ENCODE measurements at regions not wholly inside any gene's neighbourhood (a gene's known extent, or its start where the extent isn't known, plus 50 kb on each side); places are given as distances from the start of the nearest gene placed in this dataset.

- no peak for DNase-seq (ENCODE audit: low read depth in 1 of 2, low spot score in 1 of 2)
- in situ Hi-C loops (cut with HindIII; ENCODE audit: low pct_unique_long_range_greater_than_20kb, low sequenced_read_pairs), result no loop called here
- TF ChIP-seq JUND (IDR thresholded peaks at IDR 0.05; ENCODE audit: low read depth), result no peak
Observed at GRCh38 chr13:107847406-107847805, 367.9 kb downstream of the LIG4 start.

GRCh38 chr13:107846642-107847041 is 368.7 kb downstream of the LIG4 start:
- DNase-seq (ENCODE audit: low read depth in 1 of 2, low spot score in 1 of 2), result no peak
- no peak for TF ChIP-seq JUND (IDR thresholded peaks at IDR 0.05; ENCODE audit: low read depth)
- in situ Hi-C loops (cut with HindIII; ENCODE audit: low pct_unique_long_range_greater_than_20kb, low sequenced_read_pairs), result no loop called here

GRCh38 chr13:107845911-107846310 is 369.4 kb downstream of the LIG4 start:
- DNase-seq (ENCODE audit: low read depth in 1 of 2, low spot score in 1 of 2), result no peak
- no peak for TF ChIP-seq JUND (IDR thresholded peaks at IDR 0.05; ENCODE audit: low read depth)
- in situ Hi-C loops (cut with HindIII; ENCODE audit: low pct_unique_long_range_greater_than_20kb, low sequenced_read_pairs), result no loop called here

GRCh38 chr13:107843681-107844080 is 371.7 kb downstream of the LIG4 start:
- no peak for DNase-seq (ENCODE audit: low read depth in 1 of 2, low spot score in 1 of 2)
- in situ Hi-C loops (cut with HindIII; ENCODE audit: low pct_unique_long_range_greater_than_20kb, low sequenced_read_pairs), result no loop called here
- TF ChIP-seq JUND (IDR thresholded peaks at IDR 0.05; ENCODE audit: low read depth), result no peak

- no peak for DNase-seq (ENCODE audit: low read depth in 1 of 2, low spot score in 1 of 2)
- in situ Hi-C loops (cut with HindIII; ENCODE audit: low pct_unique_long_range_greater_than_20kb, low sequenced_read_pairs), result no loop called here
- no peak for TF ChIP-seq JUND (IDR thresholded peaks at IDR 0.05; ENCODE audit: low read depth)
Observed at GRCh38 chr13:107843281-107843680, 372.1 kb downstream of the LIG4 start.

GRCh38 chr13:107842562-107843180 is 372.7 kb downstream of the LIG4 start:
- in situ Hi-C loops (cut with HindIII; ENCODE audit: low pct_unique_long_range_greater_than_20kb, low sequenced_read_pairs), result no loop called here
- no peak for TF ChIP-seq JUND (IDR thresholded peaks at IDR 0.05; ENCODE audit: low read depth)
- DNase-seq (ENCODE audit: low read depth in 1 of 2, low spot score in 1 of 2), result no peak

- in situ Hi-C loops (cut with HindIII; ENCODE audit: low pct_unique_long_range_greater_than_20kb, low sequenced_read_pairs), result no loop called here
- TF ChIP-seq JUND (IDR thresholded peaks at IDR 0.05; ENCODE audit: low read depth), result no peak
- no peak for DNase-seq (ENCODE audit: low read depth in 1 of 2, low spot score in 1 of 2)
Observed at GRCh38 chr13:107838588-107839161, 376.7 kb downstream of the LIG4 start.

GRCh38 chr13:107836685-107837084 is 378.7 kb downstream of the LIG4 start:
- no peak for DNase-seq (ENCODE audit: low read depth in 1 of 2, low spot score in 1 of 2)
- in situ Hi-C loops (cut with HindIII; ENCODE audit: low pct_unique_long_range_greater_than_20kb, low sequenced_read_pairs), result no loop called here
- no peak for TF ChIP-seq JUND (IDR thresholded peaks at IDR 0.05; ENCODE audit: low read depth)

- peak in 1 of 2 experiments; percentile 56 for DNase-seq (ENCODE audit: low read depth in 1 of 2, low spot score in 1 of 2)
- in situ Hi-C loops (cut with HindIII; ENCODE audit: low pct_unique_long_range_greater_than_20kb, low sequenced_read_pairs), result no loop called here
- 0 out of 2 replicates have a peak, but pooled peaks have one; percentile 17 for TF ChIP-seq JUND (IDR thresholded peaks at IDR 0.05; ENCODE audit: low read depth)
Observed at GRCh38 chr13:107835339-107836018, 379.9 kb downstream of the LIG4 start.

GRCh38 chr13:107834717-107835116 is 380.6 kb downstream of the LIG4 start:
- in situ Hi-C loops (cut with HindIII; ENCODE audit: low pct_unique_long_range_greater_than_20kb, low sequenced_read_pairs), result no loop called here
- peak in 1 of 2 experiments; percentile 26 for DNase-seq (ENCODE audit: low read depth in 1 of 2, low spot score in 1 of 2)
- no peak for TF ChIP-seq JUND (IDR thresholded peaks at IDR 0.05; ENCODE audit: low read depth)

GRCh38 chr13:107834281-107834680 is 381.1 kb downstream of the LIG4 start:
- in situ Hi-C loops (cut with HindIII; ENCODE audit: low pct_unique_long_range_greater_than_20kb, low sequenced_read_pairs), result no loop called here
- no peak for TF ChIP-seq JUND (IDR thresholded peaks at IDR 0.05; ENCODE audit: low read depth)
- DNase-seq (ENCODE audit: low read depth in 1 of 2, low spot score in 1 of 2), result peak in 1 of 2 experiments; percentile 4

- no peak for TF ChIP-seq JUND (IDR thresholded peaks at IDR 0.05; ENCODE audit: low read depth)
- in situ Hi-C loops (cut with HindIII; ENCODE audit: low pct_unique_long_range_greater_than_20kb, low sequenced_read_pairs), result no loop called here
- no peak for DNase-seq (ENCODE audit: low read depth in 1 of 2, low spot score in 1 of 2)
Observed at GRCh38 chr13:107832500-107833100, 382.7 kb downstream of the LIG4 start.

- in situ Hi-C loops (cut with HindIII; ENCODE audit: low pct_unique_long_range_greater_than_20kb, low sequenced_read_pairs), result no loop called here
- DNase-seq (ENCODE audit: low read depth in 1 of 2, low spot score in 1 of 2), result no peak
- no peak for TF ChIP-seq JUND (IDR thresholded peaks at IDR 0.05; ENCODE audit: low read depth)
Observed at GRCh38 chr13:107830804-107831203, 384.5 kb downstream of the LIG4 start.
